B cell (primary cell): ENCODE measurements at regions not wholly inside any gene's neighbourhood (a gene's known extent, or its start where the extent isn't known, plus 50 kb on each side); places are given as distances from the start of the nearest gene placed in this dataset.

Experiments used
- CTCF ChIP-seq: fragments of 200-600 bp; IDR thresholded peaks from one replicate; pipeline ENCODE4 v1.8.0; 2022; ENCODE audit warnings: antibody characterized with exemption, mild to moderate bottlenecking
- EZH2 ChIP-seq: IDR thresholded peaks from 2 replicates; pipeline ENCODE4 v1.6.1; 2012; ENCODE audit warnings: borderline replicate concordance, low read depth, mild to moderate bottlenecking, moderate library complexity, low read length; ENCODE audit not compliant: insufficient read depth, poor library complexity, severe bottlenecking

DNA sequence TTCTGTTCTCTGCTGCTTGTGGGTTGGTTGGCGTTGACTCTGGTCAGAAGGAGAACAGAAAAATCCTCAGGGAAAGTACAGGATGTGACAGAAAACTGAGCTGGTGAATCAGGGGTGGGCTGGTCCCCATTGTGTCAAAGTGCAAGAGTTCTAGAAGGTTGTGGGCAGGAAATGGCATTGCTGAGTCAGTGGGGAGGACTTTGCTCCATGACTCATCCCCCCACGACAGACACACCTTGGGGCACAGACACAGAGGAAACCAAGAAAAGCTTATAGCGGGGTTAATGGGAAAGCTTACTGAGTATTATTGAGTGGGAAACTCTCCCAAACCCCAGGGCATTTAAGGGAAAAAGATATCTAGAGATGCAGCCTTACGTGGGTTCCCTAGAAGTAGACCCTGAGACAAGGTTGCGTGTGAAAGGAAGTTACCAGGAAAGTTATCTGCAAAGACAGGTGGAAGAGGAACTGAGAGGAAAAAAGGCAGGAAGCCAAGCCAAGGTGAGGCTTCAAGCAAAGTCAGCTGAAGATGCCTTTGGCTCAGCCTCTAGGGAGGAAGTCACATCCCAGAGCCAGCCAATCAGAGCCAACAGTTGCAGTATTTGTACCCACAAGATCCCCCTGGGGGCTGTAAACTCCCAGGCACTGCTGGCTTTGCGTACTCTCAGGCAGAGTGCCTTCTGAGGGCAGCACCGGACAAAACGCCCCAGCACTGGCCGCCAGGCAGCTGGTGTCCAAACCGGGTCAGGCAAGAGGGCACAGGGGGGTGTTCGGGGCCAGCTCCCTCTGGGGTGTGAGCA is 86.4 kb downstream of the FOXL1 start:
- TF ChIP-seq EZH2 (no peak), CTCF (no peak)
